ENCODE measurements at regions not wholly inside any gene's neighbourhood (a gene's known extent, or its start where the extent isn't known, plus 50 kb on each side); places are given as distances from the start of the nearest gene placed in this dataset.
"Not testable (repeated sequence)": the region's sequence is repeated elsewhere in the genome, so short reads cannot be mapped to it uniquely, and the experiment has no call there.

DNA sequence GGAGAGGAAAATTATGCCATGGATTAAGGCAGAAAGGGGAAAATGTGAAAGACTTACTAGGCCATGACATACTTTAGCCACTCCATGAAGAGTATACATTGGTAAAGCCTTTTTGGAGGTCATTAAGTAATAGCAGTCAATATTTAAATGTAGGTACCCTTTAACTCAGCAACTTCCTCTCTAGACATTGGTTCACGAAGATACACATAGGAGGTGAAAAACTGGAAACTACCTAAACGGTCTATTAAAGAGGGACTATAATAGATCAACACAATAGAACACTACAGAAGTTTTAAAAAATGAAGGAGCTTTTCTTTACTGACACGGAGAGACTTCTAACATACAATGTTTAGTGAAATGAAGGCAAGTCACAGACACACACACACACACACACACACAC is 68.2 kb upstream of the BMAL1 start:
- intact Hi-C loops (cut with DNase I) = loop anchor here (2.0 to 5.0 kb wide), 2 partner anchors 53 to 129 kb away; no protein-coding TSS in a partner anchor
- no peak for DNase-seq (ENCODE audit: low spot score)

DNA sequence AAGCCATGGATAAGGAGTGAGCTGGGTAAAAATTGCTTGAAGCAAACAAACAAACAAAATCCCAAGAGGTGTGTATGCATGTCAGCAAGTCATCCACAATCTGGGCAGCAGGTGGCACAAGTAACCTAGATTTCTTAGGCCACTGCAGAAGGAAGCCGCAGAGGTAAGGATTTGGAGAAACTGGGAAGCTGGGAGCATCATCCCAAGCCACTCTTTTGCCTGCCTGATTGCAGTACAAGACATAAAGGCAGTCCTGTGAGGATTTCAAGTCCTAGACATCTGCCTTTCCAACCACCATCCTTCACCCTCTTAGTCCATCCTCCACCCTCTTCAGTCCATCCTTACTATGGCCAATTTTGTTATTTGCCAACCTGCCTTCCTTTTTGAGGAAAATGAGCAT is 67.2 kb upstream of the BMAL1 start:
- DNase-seq (ENCODE audit: low spot score) = no peak
- intact Hi-C loops (cut with DNase I) = loop anchor here (2.0 kb wide), 1 partner anchor 134 kb away; no protein-coding TSS in a partner anchor

DNA sequence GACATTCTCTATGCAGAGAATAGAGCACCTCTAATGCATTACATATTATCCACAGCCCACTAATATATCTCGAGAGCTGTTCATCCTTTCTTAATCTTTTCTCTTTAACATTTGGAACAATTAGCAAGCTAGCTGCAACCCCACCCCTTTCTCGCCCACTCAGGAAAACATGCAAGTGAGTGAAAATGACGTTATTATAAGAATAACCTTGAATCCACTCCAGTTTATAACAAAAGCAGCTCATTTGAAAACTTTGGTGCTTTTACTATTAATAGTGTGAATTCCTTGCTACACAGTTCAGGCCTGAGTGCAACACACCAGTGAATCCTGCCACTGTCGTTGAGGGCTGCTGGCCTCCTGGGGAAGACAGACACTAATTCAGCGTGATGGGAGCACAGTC is 63.3 kb upstream of the BMAL1 start:
- DNase-seq (ENCODE audit: low spot score) = no peak
- intact Hi-C loops (cut with DNase I) = no loop called here

DNA sequence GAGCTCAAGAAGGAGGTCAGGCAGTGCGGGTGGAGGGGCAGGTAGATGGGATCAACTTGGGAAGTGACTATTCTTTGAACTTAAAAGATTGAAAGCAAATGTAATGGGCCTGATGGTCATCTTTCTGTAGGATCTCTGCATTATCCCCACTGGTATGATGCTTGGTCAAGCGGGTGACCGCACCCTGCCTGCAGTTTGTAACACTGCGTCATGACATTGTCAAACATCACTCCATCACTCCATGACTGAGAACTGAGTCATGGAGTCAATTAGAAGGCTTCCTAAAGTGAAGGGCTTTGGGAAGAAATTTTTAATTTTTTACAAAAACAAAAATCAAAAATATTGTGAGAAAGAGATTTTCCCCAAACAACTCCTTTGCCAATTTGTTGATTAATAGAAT is 62.4 kb upstream of the BMAL1 start:
- intact Hi-C loops (cut with DNase I) = no loop called here
- DNase-seq (ENCODE audit: low spot score) = no peak

DNA sequence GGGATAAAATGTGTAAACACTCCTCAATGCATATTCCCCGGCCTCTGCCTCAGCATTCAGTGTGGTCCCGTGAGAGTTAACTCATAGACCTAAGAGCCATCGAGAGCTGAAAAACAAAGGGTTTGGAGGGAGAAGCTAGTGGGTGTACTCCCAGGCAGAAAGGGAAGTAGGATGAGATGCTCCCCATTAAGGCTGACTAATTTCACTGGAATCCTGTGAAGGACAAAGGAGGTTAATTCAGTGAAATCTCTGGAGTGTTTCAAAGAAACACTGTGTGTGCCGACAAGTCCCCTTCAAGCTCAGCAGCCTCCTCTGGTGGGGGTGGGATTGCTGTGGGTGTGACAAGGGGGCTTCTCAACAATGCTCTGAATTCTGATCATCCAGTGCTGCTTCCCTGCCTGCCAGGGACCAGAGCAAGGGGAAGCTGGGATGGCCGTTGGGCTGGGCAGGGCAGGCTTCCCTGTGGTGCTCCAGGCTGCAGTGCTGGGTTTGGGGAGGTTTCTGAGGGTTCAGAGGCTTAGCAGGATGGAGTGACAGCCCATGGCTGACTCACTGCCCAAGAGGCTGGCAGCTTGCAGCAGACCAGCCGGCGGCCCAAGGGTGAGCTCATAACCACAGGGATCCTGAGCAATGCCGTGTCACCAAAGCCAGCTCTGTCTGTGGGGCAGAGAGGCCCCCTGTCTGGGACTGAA is 61.4 kb upstream of the BMAL1 start:
- no peak for DNase-seq (ENCODE audit: low spot score)
- intact Hi-C loops (cut with DNase I) = no loop called here

DNA sequence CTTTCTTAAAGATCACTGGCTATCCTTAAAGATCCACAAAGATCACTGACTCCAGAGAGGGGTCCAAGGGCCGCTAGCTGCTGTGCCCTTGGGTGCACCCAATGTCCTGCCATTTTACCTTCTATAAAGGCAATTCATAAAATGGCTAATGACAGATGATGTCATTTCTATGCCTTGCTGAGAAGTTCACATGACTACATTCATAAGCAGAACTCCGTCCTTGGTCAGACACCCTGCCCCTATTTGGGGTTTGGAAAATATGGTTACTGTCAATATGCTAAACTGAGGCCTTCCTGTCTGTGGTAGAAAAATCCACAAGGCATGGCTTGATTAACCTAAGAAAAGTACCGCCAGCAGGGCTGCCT is 60.9 kb upstream of the BMAL1 start:
- intact Hi-C loops (cut with DNase I) = no loop called here
- no peak for DNase-seq (ENCODE audit: low spot score)

DNA sequence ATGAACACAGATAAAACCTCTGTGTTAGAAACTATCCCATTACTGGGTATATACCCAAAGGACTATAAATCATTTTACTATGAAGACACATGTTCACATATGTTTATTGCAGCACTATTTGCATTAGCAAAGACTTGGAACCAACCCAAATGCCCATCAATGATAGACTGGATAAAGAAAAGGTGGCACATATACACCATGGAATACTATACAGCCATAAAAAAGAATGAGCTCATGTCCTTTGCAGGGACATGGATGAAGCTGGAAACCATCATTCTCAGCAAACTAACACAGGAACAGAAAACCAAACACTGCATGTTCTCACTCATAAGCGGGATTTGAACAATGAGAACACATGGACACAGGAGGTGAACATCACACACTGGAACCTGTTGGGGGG is 58.9 kb upstream of the BMAL1 start:
- DNase-seq (ENCODE audit: low spot score); intact Hi-C loops (cut with DNase I): not testable (repeated sequence)

DNA sequence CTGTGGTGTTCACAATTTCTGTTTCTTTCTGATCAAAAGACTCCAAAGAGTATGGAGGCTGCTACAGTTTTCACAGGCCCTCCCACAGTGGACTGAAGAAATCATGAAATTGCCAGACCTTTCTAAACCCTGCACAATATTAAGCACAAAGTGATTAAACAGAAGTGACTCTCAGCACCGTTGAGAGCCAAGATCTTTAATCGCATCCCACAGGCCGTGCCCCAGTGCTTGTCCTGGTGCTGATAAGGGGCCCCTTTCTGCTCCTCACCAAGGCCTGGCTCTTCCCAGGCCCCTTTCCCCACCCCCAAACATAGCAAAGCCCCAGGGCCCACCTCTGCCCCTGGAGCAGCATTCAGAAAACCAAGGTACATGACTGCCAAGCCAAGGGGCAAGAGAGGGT is 57.4 kb upstream of the BMAL1 start:
- intact Hi-C loops (cut with DNase I) = no loop called here
- DNase-seq (ENCODE audit: low spot score) = no peak

DNA sequence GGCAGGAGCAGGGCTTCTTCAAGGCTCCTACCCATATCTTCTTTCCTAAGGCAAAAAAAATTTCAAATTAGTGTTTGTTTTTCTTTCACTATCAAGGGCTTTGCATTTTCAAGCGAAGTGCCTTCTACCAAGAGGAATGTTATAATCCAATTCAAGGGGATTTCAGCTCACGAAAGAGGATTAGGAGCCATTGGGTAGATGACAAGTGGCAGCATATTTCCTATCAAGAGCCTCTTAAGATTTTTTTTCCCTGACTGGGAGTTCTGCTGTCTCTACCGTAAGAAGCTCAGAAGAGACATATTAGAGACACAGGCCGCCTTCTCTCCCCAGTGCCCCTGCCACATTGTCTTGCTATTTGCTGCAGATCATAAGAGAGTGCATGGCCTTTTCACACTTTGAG is 55.9 kb upstream of the BMAL1 start:
- no peak for DNase-seq (ENCODE audit: low spot score)
- intact Hi-C loops (cut with DNase I) = no loop called here

DNA sequence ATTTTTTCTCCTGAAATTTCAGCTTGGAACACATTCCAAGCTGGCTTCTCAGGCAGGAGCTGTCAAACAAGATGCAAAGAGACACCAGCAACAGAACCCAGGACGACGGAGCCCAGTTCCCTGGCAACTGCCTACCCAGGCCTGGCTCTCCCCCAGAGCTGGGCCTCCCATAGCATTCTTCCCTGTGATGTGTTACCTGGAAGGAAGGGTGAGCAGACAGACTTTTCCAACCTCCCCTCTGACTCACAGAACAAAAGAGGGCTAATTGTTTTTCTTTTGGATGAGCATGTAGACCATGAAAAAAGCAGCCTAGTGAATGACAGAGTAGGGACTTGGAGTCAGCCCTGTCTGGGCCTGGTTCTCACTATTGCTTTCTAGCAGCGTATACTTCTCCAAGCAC is 55.3 kb upstream of the BMAL1 start:
- intact Hi-C loops (cut with DNase I) = no loop called here
- DNase-seq (ENCODE audit: low spot score) = no peak

DNA sequence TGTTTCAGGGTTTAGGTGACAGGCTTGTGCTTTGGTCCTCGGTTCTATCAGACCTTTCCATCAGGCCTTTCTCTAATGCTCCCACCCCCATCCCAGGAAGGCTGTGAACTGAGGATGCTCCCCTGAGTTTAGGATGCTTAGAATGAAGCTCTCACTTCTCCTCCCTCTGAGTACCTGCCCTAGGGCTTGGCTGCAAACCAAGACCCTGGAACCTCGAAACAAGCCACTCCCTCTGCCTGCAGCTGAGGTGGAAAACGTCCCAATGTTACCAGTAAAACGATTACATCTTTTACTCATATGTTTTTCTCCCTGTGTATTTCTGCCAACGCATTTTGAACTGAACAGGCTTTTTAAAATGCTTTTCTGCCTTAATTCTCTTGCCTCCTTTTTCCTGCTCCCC is 54.5 kb upstream of the BMAL1 start:
- DNase-seq (ENCODE audit: low spot score) = no peak
- intact Hi-C loops (cut with DNase I) = no loop called here

DNA sequence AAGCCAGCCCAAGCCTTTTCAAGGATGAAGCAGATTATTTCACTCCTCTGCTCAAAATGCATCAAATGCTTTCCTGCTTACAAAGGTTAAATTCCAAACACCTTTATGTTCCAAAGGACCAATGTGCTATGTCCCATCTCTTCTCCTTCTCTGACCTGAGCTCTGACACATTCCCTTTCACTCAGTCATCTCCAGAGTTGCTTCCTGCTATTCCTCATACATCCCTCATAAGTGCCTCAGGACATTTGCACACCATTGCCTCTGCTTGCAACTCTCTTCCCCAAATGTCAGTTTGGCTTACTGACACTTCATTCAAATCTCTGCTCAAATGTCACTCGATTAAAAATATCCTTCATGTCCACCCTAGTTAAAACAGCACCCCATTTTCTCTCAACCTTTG is 53.3 kb upstream of the BMAL1 start:
- no peak for DNase-seq (ENCODE audit: low spot score)
- intact Hi-C loops (cut with DNase I) = no loop called here

DNA sequence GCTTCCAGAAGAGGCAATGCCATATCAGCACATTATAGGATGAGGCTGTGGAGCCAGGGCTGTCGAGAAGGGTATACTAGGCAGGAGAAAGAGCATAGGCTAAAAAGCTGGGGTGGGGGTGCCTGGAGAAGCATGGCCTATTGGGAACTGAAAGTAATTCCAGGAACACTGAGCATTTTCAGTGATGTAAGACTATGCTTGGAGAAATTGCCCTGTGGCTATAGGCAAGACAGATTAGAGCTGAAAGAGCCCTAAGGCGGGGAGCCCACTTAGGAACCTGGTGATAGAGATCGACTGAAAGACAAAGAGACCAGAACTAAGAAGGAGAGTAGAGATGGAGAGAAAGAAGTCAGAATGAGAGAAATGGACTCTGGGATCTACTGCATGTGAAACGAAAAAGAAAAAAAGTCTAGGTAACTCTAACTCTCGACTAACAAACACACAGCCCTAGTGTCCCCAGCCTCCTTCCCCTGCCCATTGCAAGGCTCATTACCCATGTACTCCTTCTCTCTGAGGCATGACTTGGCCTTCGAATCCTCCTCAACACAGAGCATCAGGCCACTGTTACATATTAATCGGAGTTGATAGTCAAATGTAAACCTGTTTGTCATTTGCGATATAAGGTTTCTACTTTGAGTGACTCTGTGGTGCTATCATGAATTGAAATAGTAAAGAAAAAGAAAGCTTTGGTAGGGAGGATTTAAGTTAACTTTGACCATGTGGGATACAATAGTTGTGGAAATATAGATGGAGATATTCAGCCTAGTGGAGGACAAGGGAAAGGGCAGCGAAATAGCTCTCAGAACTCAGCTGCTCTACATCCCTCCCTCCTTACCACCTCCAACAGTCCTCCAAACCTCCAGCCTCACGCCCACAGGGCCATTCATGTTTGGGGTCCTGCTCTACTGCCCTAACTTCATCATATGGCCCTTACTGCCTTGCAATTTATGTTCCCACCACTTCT is 52.3 kb upstream of the BMAL1 start:
- intact Hi-C loops (cut with DNase I) = no loop called here

DNA sequence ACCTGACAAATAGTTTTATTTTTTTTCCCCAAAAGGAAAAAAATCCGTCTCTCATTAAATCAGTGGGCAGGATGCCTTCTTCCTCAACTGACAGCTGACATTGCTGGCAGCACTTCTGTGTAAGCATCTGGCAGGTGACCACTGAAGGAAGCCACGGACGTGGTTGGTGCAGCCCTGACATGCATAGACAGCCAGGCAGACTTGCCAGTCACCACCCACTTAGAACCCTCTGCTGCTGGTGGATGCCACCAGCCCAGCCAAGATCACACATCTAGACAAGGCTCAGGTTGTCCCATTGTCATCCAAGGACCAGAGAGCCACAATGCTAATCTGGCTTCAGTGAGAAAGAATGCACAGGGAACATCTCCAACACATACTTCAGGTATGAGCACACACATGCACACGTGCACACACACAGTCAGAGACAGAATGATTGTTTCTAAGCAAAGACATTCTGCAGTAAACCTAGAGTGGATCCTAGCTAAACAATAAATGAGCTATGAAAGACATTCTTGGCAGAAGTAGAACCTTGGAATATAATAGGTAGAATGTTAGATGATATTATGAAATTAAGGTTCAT is 49.8 kb upstream of the BMAL1 start:
- intact Hi-C loops (cut with DNase I) = no loop called here
- DNase-seq (ENCODE audit: low spot score) = no peak

More for the DNA sequence above, 52.3 kb upstream of the BMAL1 start:
- no peak for DNase-seq (ENCODE audit: low spot score)
